ENCODE measurements at regions not wholly inside any gene's neighbourhood (a gene's known extent, or its start where the extent isn't known, plus 50 kb on each side); places are given as distances from the start of the nearest gene placed in this dataset.

DNA sequence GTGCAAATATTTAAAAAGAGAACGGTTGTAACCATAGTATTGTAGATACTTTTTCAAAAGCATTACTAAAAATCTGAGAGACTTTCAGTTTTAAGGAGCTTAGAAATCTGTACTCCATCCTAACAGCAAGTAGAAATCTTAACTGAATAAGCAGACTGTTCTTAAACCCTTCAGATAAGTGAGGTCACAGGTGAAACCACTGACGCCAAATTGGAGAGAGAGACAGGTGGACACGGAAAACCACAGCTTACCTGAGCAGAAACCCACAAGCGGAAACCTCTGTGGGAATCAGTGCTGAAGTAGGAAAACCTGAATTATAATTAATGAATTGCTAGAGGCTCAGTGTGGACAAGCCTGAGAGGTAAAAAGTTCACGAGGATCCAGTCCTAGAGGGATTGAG lies 959.4 kb upstream of the CELF4 start:
- TF ChIP-seq, protein P1, sequence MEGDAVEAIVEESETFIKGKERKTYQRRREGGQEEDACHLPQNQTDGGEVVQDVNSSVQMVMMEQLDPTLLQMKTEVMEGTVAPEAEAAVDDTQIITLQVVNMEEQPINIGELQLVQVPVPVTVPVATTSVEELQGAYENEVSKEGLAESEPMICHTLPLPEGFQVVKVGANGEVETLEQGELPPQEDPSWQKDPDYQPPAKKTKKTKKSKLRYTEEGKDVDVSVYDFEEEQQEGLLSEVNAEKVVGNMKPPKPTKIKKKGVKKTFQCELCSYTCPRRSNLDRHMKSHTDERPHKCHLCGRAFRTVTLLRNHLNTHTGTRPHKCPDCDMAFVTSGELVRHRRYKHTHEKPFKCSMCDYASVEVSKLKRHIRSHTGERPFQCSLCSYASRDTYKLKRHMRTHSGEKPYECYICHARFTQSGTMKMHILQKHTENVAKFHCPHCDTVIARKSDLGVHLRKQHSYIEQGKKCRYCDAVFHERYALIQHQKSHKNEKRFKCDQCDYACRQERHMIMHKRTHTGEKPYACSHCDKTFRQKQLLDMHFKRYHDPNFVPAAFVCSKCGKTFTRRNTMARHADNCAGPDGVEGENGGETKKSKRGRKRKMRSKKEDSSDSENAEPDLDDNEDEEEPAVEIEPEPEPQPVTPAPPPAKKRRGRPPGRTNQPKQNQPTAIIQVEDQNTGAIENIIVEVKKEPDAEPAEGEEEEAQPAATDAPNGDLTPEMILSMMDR (conservative IDR thresholded peaks at IDR 0.05 in 1 of 2, IDR thresholded peaks at IDR 0.05 in 1 of 2; ENCODE audit: extremely low read depth in 1 of 2, insufficient read depth in 1 of 2, low read depth in 1 of 2, low read length in 2 of 2), result no peak
- no peak for TF ChIP-seq EZH2 (IDR thresholded peaks at IDR 0.05; ENCODE audit: borderline replicate concordance, low read length)
